ENCODE measurements at regions not wholly inside any gene's neighbourhood (a gene's known extent, or its start where the extent isn't known, plus 50 kb on each side); places are given as distances from the start of the nearest gene placed in this dataset.

DNA sequence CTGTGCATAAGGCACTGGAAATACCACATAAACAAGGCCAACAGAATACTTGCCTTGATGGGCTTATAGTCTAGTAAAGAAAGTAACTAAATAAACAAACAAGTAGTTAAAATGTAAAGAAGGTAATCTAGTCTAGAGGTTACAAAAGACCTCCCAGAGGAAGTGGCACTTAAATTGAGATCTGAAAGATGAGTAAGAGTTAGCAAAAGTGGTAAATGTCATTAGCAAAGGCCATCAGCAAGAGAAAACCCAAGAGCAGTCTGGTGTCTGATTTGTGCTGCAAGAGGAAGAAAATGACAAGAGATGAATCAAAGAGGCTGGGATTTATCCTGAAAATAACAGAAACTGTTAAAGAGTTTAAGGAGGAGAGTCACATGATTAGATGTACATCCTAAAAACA, 96.6 kb upstream of the SMLR1 start:
- intact Hi-C loops (cut with DNase I), result no loop called here
- DNase-seq (ENCODE audit: missing footprints), result no peak
- no peak for ATAC-seq

DNA sequence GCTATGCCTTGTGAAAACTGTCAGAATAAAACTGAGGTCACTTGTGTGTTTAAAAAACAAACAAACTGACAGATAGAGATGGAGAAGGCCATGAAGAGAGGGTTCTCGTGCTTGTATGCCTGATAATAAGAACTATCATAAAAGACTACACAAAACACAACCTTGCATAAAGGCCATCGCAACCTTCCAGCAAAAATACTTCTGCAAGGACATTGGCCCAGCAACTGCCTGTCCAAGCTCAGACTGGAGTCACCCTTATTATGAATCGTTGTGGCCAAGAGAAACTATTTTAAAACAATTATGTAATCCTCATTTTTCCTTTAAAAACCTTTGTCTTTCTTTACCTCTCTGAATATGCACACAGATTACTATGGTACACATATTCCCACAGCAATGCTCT, 93.0 kb upstream of the SMLR1 start:
- ATAC-seq (no peak), DNase-seq (ENCODE audit: missing footprints) (no peak)
- intact Hi-C loops (cut with DNase I), result no loop called here

- ATAC-seq (no peak), DNase-seq (ENCODE audit: missing footprints) (no peak)
- intact Hi-C loops (cut with DNase I), result no loop called here
Measured at GRCh38 chr6:130740308-130740707, 86.9 kb upstream of the SMLR1 start.

- intact Hi-C loops (cut with DNase I), result no loop called here
- ATAC-seq (no peak), DNase-seq (ENCODE audit: missing footprints) (no peak)
Measured at GRCh38 chr6:130742131-130742681, 85.0 kb upstream of the SMLR1 start.

- no peak for DNase-seq (ENCODE audit: missing footprints)
- intact Hi-C loops (cut with DNase I), result no loop called here
- ATAC-seq, result no peak
Measured at GRCh38 chr6:130743175-130743574, 84.0 kb upstream of the SMLR1 start.

DNA sequence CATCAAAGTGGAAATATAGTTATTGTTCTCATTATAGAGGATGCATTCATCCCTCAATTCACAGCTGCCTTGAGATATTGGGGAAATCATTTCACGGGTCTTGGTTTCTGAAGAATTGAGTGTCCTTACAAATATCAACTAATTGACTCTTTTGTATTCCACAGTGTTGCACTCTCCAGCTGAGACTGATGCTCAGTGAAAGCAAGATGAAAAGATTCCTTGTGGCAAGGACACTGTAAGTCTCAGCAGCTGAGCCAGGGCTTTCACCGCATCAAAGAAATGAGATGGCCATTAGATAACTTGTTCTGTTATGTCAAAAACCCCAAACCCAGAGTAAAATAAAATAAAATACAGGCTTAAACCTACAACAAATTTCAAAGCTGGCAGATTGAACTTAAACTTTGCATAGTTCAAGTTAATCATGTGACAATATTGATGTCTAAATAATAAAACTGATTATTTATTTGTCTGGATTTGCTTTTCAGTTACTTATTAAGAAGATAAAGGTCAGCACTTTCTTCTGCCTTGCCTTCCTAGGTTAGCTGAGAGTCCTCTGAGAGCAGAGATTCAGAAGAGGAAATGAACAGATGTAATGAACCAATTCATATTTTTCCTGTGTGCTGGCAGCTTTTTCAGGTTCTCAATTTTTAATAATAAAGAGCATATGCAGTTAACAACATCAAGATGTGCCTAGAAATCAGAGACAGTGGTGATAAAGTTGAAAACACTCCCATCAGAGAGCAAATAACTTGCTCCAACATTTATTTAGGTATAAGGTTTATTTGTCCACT, 82.4 kb upstream of the SMLR1 start:
- ATAC-seq (no peak), DNase-seq (ENCODE audit: missing footprints) (no peak)
- intact Hi-C loops (cut with DNase I), result no loop called here

DNA sequence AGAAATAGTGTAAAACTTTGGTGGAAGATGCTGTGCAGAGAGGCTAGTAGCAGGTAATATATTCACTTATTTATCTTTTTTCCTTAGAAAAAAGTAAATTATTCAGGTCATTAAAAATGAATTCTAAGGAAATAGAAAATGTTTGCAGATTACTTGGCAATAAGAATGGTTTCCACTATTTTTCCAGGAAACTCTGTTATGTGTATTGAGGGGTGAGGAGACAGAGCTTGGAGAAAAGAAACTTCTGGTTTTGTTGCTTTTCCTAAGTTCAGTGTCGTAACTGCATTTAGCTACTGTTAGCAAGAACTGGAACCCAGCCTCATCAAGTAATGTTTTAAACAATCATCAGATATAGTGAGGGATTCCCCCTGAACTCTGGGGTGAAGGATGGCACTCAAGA, 79.2 kb upstream of the SMLR1 start:
- no peak for ATAC-seq
- DNase-seq (ENCODE audit: missing footprints), result no peak
- intact Hi-C loops (cut with DNase I), result no loop called here

- ATAC-seq (no peak), DNase-seq (ENCODE audit: missing footprints) (no peak)
- intact Hi-C loops (cut with DNase I), result no loop called here
Measured at GRCh38 chr6:130749402-130749801, 77.8 kb upstream of the SMLR1 start.

- DNase-seq (ENCODE audit: missing footprints) (no peak), ATAC-seq (no peak)
- intact Hi-C loops (cut with DNase I), result no loop called here
Measured at GRCh38 chr6:130752267-130752666, 74.9 kb upstream of the SMLR1 start.

DNA sequence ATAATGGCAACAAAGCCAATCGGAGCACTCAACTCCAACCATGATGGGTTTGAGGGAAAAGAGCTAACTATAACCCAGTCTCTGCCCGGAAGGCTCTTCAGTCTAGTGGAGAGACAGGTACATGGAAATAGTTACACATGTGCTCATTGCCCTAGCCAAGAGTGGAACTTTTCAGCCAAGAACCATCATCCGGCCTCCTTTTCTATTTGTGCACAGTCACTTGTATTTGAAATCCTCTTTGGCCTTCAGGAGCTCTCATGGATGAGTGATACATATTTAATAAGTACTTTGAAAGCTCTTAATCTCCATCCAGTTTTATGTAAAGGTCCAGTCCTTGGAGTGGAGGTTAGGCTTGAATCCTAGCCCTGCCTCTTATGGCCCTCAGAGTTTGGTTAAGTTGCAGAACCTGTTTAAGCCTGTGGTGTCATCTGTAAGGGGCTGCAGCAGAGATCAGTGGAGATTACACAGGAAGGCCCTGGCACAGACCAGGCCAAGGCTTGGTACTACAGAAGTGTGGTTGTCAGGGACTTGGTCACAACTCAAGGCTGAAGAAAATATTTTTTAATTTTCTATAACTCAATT, 72.3 kb upstream of the SMLR1 start:
- ATAC-seq, result no peak
- intact Hi-C loops (cut with DNase I), result no loop called here
- DNase-seq (ENCODE audit: missing footprints), result no peak

DNA sequence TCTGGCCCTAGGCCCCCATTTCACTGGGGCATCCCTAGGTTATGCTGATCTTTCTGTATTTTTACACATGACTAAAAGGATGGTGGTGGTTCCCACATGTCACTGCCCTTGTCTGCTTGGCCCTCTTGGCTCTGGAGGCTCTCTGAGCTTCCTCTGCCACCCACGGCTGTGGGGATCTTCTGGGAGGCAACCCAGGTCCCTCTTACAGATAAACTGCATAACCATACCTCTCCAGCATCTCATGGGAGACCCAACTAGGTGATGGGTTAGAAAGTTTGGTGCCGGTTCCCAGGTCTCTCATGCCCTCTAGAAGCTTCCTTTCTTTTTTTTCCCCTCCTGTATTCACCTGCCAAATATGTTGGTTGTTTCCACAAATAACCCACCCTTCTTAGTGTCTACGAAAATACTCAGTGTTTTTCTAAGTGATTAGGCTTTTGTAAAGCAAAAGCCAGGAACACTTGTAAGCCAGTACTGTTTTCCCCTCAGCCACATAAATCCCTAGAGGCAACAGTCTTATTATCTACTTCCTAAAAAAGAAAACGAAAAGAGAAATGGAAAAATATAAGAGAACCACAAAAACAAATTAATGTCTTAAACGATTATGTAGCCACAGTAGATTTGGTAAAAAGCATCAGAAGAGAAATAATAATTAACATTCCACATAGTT, 71.7 kb upstream of the SMLR1 start:
- intact Hi-C loops (cut with DNase I), result no loop called here
- ATAC-seq (no peak), DNase-seq (ENCODE audit: missing footprints) (no peak)

- no peak for DNase-seq (ENCODE audit: missing footprints)
- intact Hi-C loops (cut with DNase I), result no loop called here
- no peak for ATAC-seq
Measured at GRCh38 chr6:130756824-130757223, 70.4 kb upstream of the SMLR1 start.

GRCh38 chr6:130758813-130759212, 68.4 kb upstream of the SMLR1 start:
- no peak for DNase-seq (ENCODE audit: missing footprints)
- intact Hi-C loops (cut with DNase I), result no loop called here
- no peak for ATAC-seq

GRCh38 chr6:130760006-130760405, 67.2 kb upstream of the SMLR1 start:
- intact Hi-C loops (cut with DNase I), result no loop called here
- ATAC-seq (no peak), DNase-seq (ENCODE audit: missing footprints) (no peak)

- DNase-seq (ENCODE audit: missing footprints), result no peak
- intact Hi-C loops (cut with DNase I), result no loop called here
- no peak for ATAC-seq
Measured at GRCh38 chr6:130761286-130761685, 65.9 kb upstream of the SMLR1 start.

DNA sequence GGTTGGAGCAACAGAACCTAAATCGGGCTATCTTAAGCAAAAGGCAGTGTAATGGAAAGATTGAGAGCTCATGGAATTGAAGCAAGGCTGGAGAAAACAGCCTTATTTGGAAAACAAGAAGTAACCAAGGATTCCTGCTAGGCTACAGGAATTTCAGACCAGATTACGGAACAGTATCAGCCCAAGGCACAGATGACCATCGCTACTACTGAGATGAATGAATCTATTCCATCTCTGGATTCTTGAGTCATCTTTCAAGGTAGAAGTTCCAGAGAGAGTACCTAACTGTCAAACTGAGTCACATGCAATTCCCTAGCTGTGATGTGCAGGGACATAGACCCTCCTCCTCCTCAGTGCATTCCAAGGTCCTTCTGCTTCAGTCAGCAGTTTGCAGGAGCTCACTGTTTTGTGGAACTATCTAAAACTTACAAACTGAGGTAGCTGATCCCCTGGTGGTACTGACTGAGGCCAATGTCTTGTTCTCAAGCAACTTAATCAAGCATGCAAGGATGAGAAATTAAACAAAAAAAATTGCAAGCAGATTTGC, 62.0 kb upstream of the SMLR1 start:
- ATAC-seq (no peak), DNase-seq (ENCODE audit: missing footprints) (no peak)
- intact Hi-C loops (cut with DNase I), result no loop called here

DNA sequence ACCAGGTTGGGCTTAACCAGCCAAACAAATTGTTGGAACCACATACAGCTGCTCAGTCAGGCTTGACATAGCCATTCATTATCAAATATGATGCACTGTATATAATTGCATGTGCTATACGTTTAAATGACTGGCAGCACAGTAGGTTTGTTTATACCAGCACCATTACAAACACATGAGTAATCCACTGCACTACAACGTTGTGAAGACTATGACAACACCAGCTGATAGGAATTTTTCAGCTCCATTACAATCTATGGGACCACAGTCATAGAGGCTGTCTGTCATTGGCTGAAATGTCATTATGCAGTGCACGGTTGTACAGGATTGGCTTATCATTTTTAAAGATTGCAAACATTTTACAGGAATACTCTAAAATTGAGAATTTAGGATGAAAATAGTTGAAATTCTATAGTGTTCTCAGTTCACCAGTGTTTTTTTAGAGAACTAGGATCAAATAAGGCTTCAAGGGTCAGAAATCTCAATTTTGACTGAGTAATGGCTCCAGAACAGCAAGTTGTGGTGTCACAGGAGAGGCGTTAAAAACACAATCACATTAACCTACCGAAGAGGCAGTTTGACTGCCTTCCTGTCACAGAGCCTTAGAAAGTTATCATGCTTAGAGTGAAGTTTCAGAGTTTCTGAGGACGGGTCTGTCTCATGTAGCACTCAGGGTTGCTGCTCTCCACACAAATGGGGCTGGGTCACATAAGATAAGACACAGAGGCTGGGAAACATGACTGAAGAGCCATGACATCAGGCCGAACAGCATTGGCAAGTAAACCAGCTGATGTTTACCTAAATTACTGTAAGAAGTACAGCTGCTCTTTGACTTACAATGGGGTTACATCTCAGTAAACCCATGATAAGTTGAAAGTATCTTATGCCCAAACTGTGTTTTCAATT, 60.7 kb upstream of the SMLR1 start:
- intact Hi-C loops (cut with DNase I), result no loop called here
- no peak for DNase-seq (ENCODE audit: missing footprints)
- ATAC-seq, result no peak

- no peak for DNase-seq (ENCODE audit: missing footprints)
- ATAC-seq, result no peak
- intact Hi-C loops (cut with DNase I), result no loop called here
Measured at GRCh38 chr6:130769861-130770260, 57.3 kb upstream of the SMLR1 start.

DNA sequence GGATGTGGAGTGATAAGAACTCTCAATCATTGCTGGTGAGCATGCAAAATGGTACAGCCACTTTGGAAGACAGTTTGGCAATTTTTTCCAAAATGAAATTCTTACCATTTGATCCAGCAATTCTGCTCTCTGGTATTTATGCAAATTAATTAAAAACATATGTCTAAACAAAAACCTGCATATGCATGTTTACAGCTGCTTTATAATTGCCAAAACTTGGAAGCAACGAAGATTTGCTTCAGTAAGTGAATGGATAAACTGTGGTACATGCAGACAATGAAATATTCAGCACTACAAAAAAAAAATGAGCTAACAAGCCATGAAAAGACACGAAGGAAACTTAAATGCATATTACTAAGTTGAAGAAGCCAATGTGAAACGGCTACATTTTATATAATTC, 55.5 kb upstream of the SMLR1 start:
- intact Hi-C loops (cut with DNase I), result no loop called here
- DNase-seq (ENCODE audit: missing footprints) (no peak), ATAC-seq (no peak)

All from Right ventricle myocardium inferior (tissue), 1 donor.